HG03097 (cell line): ENCODE measurements at regions not wholly inside any gene's neighbourhood (a gene's known extent, or its start where the extent isn't known, plus 50 kb on each side); places are given as distances from the start of the nearest gene placed in this dataset.
"Not testable (repeated sequence)": the region's sequence is repeated elsewhere in the genome, so short reads cannot be mapped to it uniquely, and the experiment has no call there.

ENCODE experiments used
- ATAC-seq: cut with Tn5 transposase; IDR thresholded peaks from one replicate; pipeline ENCODE4 v1.9.1; 2021; ENCODE audit not compliant: unreplicated experiment, low FRiP score

DNA sequence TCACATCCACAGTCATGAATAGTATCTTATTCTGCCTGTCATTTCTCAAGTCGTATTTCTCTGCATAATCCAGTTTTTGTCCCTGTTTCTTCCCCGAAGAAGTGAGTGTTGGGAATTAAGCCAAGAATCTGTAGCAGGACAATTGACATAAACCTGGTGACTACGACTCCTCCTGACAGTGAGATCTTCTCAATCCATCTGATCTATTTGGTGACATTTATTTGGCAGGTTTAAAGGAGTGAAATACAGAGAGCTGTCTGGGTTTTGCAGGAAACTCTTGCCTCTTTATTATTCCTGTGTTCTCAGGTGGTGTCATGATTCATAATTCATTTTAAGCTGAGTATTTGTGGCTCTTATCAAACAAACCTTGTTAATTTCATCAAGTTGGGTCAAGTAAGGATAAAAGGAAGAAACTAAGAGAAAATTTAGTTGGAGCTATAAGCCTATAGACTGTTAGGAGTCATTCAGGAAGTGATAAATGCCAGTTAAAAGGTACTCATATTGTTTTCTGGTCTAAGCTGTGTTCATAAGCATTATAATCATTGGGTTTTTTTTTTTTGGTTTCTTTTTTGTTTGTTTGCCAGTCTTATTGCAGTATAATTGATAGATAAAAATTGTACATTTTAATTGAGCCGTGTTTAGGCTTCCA lies 95.9 kb upstream of the PCSK1 start:
- no peak for ATAC-seq

DNA sequence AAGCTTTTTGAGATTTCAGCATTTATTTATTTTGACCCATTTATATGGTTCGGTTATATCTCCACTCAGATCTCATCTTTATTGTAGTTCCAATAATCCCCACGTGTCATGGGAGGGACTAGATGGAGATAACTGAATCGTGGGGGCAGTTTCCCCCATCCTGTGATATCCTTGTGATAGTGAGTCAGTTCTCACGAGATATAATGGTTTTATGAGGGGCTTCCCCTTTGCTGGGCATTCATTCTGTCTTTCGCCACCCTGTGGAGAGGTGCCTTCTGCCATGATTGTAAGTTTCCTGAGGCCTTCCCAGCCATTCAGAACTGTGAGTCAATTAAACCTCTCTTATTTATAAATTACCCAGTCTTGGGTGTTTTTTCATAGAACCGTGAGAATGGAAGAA lies 96.5 kb upstream of the PCSK1 start:
- no peak for ATAC-seq

DNA sequence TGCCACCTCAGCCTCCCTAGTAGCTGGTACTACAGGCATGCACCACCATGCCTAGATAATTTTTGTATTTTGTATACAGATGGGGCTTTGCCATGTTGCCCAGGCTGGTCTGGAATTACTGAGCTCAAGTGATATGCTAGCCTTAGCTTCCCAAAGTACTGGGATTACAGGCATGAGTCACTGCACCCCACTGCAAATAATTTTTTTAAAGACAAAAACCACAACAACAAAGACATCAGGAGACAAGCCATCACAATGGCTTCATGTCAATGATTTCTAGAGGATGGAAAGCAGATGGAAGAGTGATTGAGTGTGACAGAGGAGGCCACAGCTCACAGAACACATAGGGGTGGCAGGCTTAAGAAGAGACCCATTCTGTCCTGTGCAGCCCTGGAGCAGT lies 97.9 kb upstream of the PCSK1 start:
- ATAC-seq = no peak

DNA sequence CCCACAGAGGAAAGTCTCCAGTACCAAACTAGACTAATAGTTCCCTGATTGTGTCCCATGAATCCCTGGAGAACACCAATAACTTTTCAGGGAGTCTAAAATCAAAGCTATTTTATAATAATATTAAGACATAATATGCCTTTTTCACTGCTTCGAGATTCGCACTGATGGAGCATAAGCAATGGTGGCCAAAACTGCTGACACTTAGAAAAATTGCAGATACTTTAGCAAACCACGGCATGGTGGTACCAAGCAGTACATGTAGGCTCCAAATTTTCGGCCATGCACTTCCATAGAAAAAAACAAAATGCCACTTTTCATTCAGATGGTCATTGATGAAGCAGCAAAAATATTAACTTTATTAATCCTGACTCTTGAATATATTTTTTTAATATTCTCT lies 100.3 kb upstream of the PCSK1 start:
- no peak for ATAC-seq

DNA sequence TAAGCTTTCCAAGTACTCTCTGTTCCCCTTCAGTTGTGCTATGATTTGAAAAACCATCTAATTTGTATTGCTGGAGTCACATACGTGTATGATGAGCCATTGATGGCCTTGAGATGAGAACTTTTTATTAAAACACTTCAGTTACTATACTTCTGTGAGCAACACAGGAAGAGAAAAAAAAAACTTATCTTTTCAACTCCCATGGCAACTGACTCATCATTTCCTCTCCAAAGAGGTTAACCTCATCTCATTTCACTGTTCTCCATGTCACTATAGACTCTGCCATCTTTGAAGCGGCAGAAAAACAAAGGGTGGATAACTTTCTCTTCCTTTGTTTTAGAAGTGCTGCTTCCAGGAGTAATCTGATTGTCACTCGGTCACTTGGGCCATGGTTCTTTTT lies 104.3 kb upstream of the PCSK1 start:
- ATAC-seq = no peak

DNA sequence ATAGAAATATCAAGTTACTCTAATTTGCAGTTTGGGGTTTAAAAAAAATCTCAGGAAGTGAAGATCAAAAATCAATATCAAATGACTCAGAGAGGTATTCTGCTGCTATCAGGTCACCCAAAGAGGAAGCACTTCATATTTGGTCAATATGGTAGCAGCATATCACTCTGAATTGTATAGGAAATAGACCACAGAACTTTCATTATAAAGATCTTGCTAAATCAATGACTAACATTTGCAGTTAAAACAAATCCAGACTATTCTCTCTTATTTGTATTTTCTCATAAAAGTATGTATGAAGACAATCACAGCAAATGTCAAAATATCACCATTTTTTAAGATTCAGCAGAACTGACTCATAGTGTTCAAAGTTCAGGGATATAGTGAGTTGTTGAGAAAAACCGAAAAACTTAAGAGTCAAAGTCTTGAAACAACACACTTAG lies 105.8 kb upstream of the PCSK1 start:
- no peak for ATAC-seq

DNA sequence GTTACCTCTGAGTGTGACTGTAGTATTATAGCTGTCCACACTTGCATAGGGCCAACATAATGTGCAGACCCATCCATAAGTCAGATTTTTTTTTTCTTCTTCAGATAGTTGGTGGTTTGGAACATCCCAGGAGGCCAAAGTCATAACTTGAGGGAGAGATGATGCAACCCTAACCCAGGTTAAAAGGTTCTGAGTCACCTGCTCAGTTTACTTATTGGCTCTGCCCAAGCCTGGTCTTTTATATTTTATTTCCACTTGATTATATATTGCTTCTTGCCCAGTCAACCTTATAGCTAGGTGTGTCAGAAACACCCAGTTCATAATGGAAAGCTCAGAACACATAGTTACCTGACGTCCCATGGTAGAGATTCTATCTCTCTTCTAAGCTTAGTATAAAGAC lies 113.1 kb upstream of the PCSK1 start:
- ATAC-seq = no peak

DNA sequence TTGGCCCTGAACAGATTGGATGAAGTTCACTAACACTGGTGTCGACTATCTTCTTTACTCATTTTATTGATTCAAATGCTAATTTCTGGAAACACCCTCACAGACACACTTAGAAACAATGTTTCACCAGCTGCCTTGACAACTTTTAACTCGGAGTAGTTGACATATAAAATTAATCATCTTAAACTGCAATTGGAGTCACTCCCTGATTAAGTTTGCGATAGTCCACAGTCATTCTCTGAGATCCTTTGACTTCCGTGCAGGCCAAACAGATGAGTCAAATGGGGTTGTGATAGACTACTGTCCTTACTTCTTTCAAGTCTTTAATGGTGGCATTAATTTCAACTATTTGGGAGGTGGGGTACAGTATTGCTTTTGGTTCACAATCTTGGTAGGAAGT lies 114.4 kb upstream of the PCSK1 start:
- no peak for ATAC-seq

DNA sequence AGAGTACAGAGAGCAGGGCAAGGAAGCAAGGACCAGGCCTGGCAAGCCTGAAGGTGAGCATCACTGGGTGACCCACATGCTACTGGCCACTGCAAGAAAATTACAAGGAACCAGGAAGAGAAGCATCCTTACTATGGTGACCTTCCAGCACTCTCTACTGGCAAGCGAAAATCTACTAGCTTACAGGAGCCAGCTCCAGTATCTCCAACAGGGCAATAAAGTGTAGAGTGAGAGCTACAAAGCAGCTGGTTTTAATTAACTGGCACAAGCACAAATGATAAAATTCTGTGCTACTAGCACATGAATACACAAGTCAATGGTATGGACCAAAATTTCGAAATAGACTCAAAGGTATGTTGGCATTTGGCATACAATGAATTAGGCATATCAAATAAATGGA lies 113.3 kb upstream of the CAST start:
- ATAC-seq = no peak

DNA sequence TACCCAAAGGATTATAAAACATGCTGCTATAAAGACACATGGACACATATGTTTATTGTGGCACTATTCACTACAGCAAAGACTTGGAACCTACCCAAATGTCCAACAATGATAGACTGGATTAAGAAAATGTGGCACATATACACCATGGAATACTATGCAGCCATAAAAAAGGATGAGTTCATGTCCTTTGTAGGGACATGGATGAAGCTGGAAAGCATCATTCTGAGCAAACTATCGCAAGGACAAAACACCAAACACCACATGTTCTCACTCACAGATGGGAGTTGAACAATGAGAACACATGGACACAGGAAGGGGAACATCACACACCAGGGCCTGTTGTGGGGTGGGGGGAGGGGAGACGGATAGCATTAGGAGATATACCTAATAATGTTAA lies 101.3 kb upstream of the CAST start:
- not testable (repeated sequence) for ATAC-seq

DNA sequence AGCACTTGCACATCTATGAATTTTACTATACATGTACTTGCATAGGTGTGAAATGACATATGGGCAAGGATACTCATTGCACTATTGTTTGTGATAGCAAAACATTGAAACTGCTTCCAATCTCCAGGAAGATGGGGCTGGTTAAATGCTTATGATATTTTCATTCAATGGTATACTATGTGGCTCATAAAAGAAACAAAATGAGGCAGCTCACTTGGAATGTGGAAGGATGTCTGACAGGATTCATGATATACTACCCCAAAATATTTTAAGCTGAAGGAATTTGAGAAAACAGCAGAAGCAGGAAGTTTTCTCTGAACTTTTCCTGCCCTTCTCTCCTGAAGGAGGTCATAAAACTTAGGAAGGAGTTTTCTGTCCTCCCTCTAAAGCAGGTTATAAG lies 99.6 kb upstream of the CAST start:
- ATAC-seq = no peak

DNA sequence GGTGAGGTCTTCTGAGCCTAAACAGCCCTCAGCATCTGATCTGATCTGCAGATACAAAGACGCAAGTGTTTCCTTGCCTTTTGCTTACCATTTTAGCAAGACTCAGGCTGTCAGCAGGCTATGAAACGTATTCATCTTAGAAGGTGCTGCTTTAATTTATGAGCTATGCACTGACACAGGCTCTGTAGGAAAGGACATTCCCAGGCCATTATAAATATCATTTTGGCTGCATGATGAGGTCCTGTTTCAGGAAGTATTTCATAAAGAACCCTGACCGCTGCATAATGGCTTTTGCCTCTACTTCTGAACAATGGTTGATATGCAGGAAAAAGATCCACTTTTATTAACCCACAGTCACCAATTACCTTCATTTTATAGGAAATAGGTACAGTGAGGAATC lies 98.4 kb upstream of the CAST start:
- ATAC-seq = no peak

DNA sequence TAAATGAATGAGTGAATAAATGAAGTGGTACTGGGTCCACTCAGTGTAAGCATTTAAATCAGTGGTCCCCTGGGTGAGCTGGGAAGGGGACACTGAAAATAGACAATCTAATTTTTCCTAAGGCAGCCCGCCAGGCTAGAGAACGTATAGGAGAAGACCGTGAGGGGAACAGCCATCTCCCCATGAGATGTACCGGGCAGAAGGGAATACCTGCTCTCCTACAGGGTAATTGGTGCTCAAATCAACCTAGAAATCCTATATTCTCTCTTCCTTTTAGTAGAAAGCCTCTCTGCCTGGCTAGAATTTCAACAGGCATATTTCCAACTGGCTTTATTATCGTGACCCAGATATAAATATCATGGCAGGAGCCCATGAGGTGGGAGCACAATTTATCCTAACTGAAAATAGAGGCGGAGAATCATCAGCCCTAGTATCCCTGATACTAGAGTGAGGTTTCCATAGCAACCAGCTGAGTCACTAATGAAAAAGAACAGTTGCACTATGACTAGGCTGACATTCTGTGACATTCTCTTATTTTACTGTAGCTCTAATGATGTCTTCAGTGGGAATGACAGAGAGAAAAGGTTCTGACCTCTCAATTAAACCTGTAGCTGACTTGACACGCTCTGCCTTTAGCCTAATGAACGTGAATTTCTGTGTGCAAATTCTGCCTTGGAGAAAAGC lies 96.5 kb upstream of the CAST start:
- no peak for ATAC-seq

DNA sequence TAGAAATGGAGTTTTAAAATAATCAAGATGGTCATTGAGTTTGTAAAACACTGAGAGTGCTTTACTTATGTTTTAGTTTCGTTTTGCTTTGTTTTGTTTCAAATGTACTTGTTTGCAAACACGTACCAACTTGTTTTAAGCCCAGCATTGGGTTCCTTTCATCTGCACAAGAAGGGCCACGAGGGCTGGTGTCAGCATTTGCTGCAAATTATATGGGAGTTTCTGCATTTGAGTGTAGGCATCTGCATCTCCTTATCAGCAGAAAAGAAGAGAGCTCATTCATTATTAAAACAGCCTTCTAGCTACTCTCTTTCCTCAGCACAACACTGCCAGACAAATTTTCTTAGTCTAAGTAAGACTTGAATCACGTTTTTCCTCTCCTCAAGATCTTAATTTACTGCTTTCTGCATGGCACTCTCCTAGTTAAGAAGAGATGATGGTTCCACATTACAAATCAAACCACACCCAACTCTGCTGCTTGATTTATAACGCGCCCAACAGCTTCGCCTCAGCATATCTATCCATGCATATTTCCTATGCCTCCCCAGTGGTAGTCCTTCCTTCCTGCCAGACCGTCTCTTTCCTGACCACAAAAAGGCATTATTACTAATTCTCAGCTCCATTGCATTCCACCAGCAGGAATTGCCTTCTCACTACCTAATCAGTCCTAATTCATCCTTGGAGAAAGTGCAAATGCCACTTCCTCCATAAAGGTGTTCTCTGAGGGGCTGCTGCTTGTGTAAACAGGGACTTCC lies 95.2 kb upstream of the CAST start:
- no peak for ATAC-seq

DNA sequence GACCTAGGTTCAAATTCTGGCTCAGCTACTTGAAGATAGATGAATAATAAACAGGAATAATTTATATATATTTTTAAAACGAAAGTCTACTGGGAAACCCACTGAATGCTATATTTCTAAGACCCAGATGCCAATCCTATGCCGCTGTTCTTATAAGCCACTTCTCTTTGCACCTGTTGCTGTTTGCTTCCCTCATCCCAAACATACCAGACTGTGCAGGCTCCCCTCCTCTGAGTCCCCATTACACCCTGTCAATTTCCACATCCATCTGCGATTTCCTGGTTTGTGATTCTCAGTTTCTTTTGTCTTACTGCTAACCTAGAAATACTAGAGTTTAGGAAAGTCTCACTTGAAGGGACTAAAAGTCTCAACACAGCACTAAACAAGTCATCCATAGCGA lies 92.8 kb upstream of the CAST start:
- ATAC-seq = no peak

DNA sequence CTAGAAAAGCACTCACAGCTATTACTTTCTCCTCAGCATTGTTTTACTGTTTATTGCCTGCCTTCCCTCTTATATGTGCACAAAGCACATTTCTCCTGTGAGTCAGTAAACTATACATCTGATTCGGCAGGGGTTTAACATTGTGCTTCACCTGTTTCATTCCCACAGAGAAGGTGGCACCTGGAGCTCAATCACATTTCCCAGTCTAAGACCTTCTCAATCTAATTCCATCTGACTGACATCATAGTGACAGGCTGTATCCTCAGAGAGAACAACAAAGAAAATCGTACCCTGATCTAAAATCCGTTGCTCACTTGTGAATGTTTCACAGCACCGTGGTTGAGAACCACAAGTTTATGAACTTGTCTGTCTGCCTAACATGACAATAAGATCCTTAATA lies 92.4 kb upstream of the CAST start:
- no peak for ATAC-seq

DNA sequence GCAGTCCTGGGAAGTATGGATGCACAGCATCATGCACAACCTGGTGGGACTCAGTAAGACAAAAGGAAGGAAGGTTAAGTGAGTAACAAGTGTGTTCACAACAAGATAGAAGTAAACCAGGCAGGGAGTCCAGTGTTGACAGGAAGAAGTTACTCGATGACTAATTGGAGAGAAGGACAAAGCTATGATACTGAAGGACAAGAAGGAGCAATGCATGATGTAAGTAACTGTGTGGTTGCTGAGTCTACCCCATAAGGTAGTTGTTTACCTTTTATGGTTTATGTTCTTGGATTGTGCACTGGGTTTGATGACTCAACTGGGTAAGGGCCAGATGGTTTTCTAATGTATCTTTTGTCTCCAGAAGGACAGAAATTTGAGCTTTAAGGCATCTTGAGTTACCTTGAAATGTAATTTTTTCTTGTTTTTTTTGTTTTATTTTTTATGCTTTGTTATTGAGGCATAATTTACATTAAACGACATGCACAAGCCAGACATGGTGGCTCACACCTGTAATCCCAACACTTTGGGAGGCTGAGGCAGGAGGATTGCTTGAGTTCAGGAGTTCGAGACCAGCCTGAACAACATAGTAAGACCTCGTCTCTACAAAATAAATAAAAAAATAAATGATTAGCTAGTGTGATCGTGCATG lies 89.2 kb upstream of the CAST start:
- ATAC-seq = no peak

DNA sequence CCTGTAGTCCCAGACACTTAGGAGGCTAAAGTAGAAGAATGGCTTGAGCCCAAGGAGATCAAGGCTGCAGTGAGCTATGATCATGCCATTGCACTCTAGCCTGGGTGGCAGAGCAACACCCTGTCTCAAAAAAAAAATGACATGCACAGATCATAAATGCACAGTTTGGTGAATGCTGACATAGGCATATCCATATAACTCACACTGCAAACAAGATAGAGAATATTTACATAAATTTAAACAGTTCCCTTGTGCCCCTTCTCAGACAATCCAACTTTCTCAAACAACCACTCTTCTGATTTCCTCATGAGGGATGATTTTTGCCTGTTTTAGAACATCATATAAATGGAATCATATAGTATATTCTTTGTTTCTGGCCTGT lies 88.7 kb upstream of the CAST start:
- no peak for ATAC-seq

DNA sequence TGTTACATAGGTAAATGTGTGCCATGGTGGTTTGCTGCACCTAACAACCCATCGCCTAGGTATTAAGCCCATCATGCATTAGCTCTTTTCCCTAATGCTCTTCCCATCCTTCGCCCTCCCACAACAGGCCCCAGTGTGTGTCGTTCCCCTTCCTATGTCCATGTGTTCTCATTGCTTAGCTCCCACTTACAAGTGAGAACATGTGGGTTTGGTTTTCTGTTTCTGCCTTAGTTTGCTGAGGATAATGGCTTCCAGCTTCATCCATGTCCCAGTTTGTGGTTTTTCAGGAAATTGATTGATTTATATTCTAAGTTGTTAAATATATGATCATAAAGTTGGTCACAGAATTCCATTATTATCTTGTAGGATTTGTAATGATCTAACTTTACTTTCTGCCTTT lies 85.3 kb upstream of the CAST start:
- ATAC-seq = no peak

DNA sequence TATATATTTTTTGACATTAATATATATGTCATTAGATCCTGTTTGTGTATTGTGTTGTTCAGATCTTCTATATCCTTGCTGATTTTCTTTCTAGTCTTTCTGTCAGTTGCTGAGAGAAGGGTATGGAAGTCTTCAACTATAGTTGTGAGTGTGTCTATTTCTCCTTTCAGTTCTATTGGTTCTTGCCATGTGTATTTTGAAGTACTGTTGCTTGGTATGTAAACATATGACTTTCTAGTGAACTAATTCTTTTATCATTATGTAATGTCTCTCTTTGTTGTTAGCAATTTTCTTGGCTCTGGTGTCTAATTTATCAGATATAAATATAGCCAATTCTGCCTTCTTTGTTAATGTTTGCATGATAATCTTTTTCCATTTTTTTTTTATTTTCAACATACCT lies 84.3 kb upstream of the CAST start:
- no peak for ATAC-seq

DNA sequence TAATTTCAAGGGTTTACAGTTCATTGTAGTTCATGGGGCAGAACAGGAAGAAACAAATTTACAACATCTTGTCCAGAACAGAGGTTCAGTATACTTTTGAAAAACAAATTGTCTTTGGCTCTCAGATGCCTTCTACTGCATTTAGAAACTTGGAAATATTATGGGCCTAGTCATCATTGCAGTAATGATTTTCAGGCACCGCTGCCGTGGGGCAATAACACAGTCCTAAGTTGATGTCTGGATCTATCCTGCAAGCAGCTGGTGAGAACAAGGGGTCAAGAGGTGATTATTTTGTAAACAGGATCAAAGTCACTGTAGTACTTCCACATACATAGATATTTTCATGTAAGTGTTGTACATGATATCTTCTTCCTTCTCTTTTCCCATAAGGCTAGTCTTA lies 82.5 kb upstream of the CAST start:
- no peak for ATAC-seq

DNA sequence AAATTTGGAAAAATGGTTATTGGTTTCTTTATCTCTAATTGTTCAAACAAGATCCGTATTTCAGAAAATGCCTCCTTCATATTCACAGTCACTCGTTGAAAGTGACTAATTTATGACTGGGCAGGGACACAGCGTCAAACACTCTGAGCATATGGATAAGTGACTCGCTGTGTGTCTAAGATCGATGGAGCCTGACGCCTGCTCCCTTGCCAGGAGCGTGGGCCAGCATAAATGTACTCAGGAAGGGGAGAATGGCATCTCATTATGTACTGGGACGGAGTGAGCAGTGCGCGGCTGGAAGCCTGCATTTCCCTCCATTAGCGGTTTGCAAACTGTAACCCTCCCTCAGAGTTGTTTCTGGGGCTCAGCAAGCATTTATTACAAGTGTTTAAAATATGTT lies 79.8 kb upstream of the CAST start:
- ATAC-seq = no peak
